Neutrophil (primary cell): ENCODE measurements at regions not wholly inside any gene's neighbourhood (a gene's known extent, or its start where the extent isn't known, plus 50 kb on each side); places are given as distances from the start of the nearest gene placed in this dataset.

Experiments
- H3K27ac ChIP-seq: fragments of 200-600 bp; sonication (generic); 2 replicates; pipeline ENCODE4 v1.5.1; 2016; ENCODE audit warnings: mild to moderate bottlenecking, moderate library complexity
- H3K27me3 ChIP-seq: fragments of 200-600 bp; sonication (generic); 2 replicates; pipeline ENCODE4 v1.6.0; 2016; ENCODE audit warnings: mild to moderate bottlenecking
- H3K36me3 ChIP-seq: fragments of 200-600 bp; sonication (generic); 2 replicates; pipeline ENCODE4 v1.5.1; 2017
- H3K4me1 ChIP-seq, 2 experiments: fragments of 200-600 bp in 1 of 2; sonication (generic) in 1 of 2; 1 replicate in 1 of 2; 2 replicates in 1 of 2; pipeline versions ENCODE4 v1.5.1 to v1.6.1; 2013 to 2016; ENCODE audit warnings: low read depth in 1 of 2, low read length in 1 of 2, mild to moderate bottlenecking in 1 of 2, moderate library complexity in 1 of 2; ENCODE audit not compliant: control insufficient read depth in 1 of 2, insufficient read depth in 1 of 2
- H3K4me3 ChIP-seq, 2 experiments: fragments of 200-600 bp in 1 of 2; sonication (generic) in 1 of 2; 1 replicate in 1 of 2; 2 replicates in 1 of 2; pipeline ENCODE4 v1.5.1; 2013 to 2016; ENCODE audit warnings: low read depth in 1 of 2, low read length in 1 of 2, mild to moderate bottlenecking in 1 of 2, moderate library complexity in 1 of 2
- H3K9me3 ChIP-seq: fragments of 200-600 bp; sonication (generic); 2 replicates; pipeline ENCODE4 v1.5.1; 2016
- TF ChIP-seq, protein P1 (sequence below): fragments of 200-600 bp; sonication (generic); IDR thresholded peaks from 2 replicates; pipeline ENCODE4 v1.5.1; 2016; ENCODE audit warnings: antibody characterized with exemption

GRCh38 chr3:153103406-153103945 lies 58.5 kb upstream of the RAP2B start:
- Histone ChIP-seq H3K4me3 (no peak overlapping the region), H3K27me3 (no peaks in the 10 kb centered on the region), H3K36me3 (no peaks in the 10 kb centered on the region), H3K9me3 (no peaks in the 10 kb centered on the region), H3K4me1 (peaks cover 0 to 10% of the 10 kb centered on the region in 2 experiments), H3K27ac (no peak overlapping the region)
- TF ChIP-seq, protein P1, sequence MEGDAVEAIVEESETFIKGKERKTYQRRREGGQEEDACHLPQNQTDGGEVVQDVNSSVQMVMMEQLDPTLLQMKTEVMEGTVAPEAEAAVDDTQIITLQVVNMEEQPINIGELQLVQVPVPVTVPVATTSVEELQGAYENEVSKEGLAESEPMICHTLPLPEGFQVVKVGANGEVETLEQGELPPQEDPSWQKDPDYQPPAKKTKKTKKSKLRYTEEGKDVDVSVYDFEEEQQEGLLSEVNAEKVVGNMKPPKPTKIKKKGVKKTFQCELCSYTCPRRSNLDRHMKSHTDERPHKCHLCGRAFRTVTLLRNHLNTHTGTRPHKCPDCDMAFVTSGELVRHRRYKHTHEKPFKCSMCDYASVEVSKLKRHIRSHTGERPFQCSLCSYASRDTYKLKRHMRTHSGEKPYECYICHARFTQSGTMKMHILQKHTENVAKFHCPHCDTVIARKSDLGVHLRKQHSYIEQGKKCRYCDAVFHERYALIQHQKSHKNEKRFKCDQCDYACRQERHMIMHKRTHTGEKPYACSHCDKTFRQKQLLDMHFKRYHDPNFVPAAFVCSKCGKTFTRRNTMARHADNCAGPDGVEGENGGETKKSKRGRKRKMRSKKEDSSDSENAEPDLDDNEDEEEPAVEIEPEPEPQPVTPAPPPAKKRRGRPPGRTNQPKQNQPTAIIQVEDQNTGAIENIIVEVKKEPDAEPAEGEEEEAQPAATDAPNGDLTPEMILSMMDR, result no peak

DNA sequence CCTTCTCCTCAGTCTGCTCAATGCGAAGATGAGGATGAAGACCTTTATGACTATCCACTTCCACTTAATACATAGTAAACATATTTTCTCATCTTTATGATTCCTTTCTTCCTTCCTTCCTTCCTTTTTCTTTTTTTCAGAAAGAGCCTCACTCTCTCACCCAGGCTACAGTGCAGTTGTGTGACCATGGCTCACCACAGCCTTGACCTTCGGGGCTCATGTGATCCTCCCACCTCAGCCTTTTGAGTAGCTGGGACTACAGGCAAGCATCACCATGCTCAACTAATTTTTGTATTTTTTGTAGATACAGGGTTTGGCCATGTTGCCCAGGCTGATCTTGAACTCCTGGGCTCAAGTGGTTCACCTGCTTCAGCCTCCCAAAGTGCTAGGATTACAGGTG lies 52.0 kb upstream of the RAP2B start:
- TF ChIP-seq, protein P1, result no peak
- Histone ChIP-seq H3K4me3 (no peak overlapping the region), H3K9me3 (no peaks in the 10 kb centered on the region), H3K4me1 (peaks cover 0 to 7% of the 10 kb centered on the region in 2 experiments), H3K27me3 (no peaks in the 10 kb centered on the region), H3K27ac (no peak overlapping the region), H3K36me3 (no peaks in the 10 kb centered on the region)

- no peaks in the 10 kb centered on the region for H3K9me3 ChIP-seq
- no peak overlapping the region for H3K4me3 ChIP-seq
- no peak overlapping the region for H3K27ac ChIP-seq
- peaks cover 0 to 7% of the 10 kb centered on the region in 2 experiments for H3K4me1 ChIP-seq
- no peaks in the 10 kb centered on the region for H3K27me3 ChIP-seq
- TF ChIP-seq, protein P1, result no peak
- H3K36me3 ChIP-seq, result no peaks in the 10 kb centered on the region
Observed at GRCh38 chr3:153111016-153111415, 51.0 kb upstream of the RAP2B start.
